ENCODE measurements at regions not wholly inside any gene's neighbourhood (a gene's known extent, or its start where the extent isn't known, plus 50 kb on each side); places are given as distances from the start of the nearest gene placed in this dataset.

GRCh38 chr4:158025131-158025530 lies 147.7 kb downstream of the GASK1B start:
- H3K4me3 ChIP-seq (ENCODE audit: control extremely low read depth in 1 of 5, extremely low read depth in 1 of 5, insufficient read depth in 1 of 5, low read depth in 2 of 5, low read length in 4 of 5) = no peak overlapping the region
- H3K9me3 Mint-ChIP-seq (ENCODE audit: insufficient read depth) = peaks cover 4% of the 10 kb centered on the region
- no peak overlapping the region for H3K4me3 Mint-ChIP-seq
- H2AFZ ChIP-seq (ENCODE audit: insufficient read depth, low read depth, low read length, poor library complexity, severe bottlenecking) = no peak overlapping the region
- POLR2A ChIA-PET = no interaction called here
- no peak overlapping the region for H3K27ac ChIP-seq (ENCODE audit: low read length in 2 of 2)
- no peak for DNase-seq
- no peaks in the 10 kb centered on the region for H3K79me2 ChIP-seq (ENCODE audit: control insufficient read depth, insufficient read depth, low read length)
- no peak for TF ChIP-seq CTCF (IDR thresholded peaks at IDR 0.05)
- H3K9ac ChIP-seq (ENCODE audit: low read length) = no peak overlapping the region
- intact Hi-C loops (cut with micrococcal nuclease) = no loop called here
- H3K4me1 Mint-ChIP-seq = no peaks in the 10 kb centered on the region
- no peaks in the 10 kb centered on the region for H3K27me3 ChIP-seq (replicated peaks in 1 of 4; ENCODE audit: control extremely low read depth in 1 of 4, control insufficient read depth in 3 of 4, insufficient read depth in 4 of 4, low read length in 3 of 4)
- no peak overlapping the region for H3K4me2 ChIP-seq (replicated peaks; ENCODE audit: low read depth, low read length, poor library complexity, severe bottlenecking)
- CTCF ChIA-PET = no interaction called here
- ATAC-seq (ENCODE audit: low read depth) = no peak
- no peaks in the 10 kb centered on the region for H3K36me3 ChIP-seq (replicated peaks in 1 of 2; ENCODE audit: control extremely low read depth in 1 of 2, control insufficient read depth in 1 of 2, extremely low read depth in 1 of 2, insufficient read depth in 2 of 2, low read length in 1 of 2)
- H3K4me1 ChIP-seq (ENCODE audit: control insufficient read depth in 2 of 2, insufficient read depth in 2 of 2, low read length in 2 of 2) = no peaks in the 10 kb centered on the region
- peaks cover 0 to 20% (median 4%) of the 10 kb centered on the region in 3 donors for H3K9me3 ChIP-seq (ENCODE audit: control extremely low read depth in 1 of 3, control insufficient read depth in 2 of 3, insufficient read depth in 1 of 3, low read length in 2 of 3)
- H3K27me3 Mint-ChIP-seq = no peaks in the 10 kb centered on the region
- H3K27ac Mint-ChIP-seq = no peak overlapping the region
- no CpG with 5 or more reads among the region's 1 CpG for WGBS (ENCODE audit: insufficient coverage)
- H4K20me1 ChIP-seq (ENCODE audit: control insufficient read depth, insufficient read depth, low read length, poor library complexity, severe bottlenecking) = no peaks in the 10 kb centered on the region

GRCh38 chr4:158020734-158021346 lies 152.0 kb downstream of the GASK1B start:
- Histone ChIP-seq H3K79me2 (ENCODE audit: control insufficient read depth, insufficient read depth, low read length) (no peaks in the 10 kb centered on the region), H4K20me1 (ENCODE audit: control insufficient read depth, insufficient read depth, low read length, poor library complexity, severe bottlenecking) (no peaks in the 10 kb centered on the region), H3K9me3 (ENCODE audit: control extremely low read depth in 1 of 3, control insufficient read depth in 2 of 3, insufficient read depth in 1 of 3, low read length in 2 of 3) (no peaks in the 10 kb centered on the region), H3K4me2 (replicated peaks; ENCODE audit: low read depth, low read length, poor library complexity, severe bottlenecking) (no peak overlapping the region), H3K36me3 (replicated peaks in 1 of 2; ENCODE audit: control extremely low read depth in 1 of 2, control insufficient read depth in 1 of 2, extremely low read depth in 1 of 2, insufficient read depth in 2 of 2, low read length in 1 of 2) (no peaks in the 10 kb centered on the region), H3K4me1 (ENCODE audit: control insufficient read depth in 2 of 2, insufficient read depth in 2 of 2, low read length in 2 of 2) (no peaks in the 10 kb centered on the region), H2AFZ (ENCODE audit: insufficient read depth, low read depth, low read length, poor library complexity, severe bottlenecking) (no peak overlapping the region), H3K27me3 (replicated peaks in 1 of 4; ENCODE audit: control extremely low read depth in 1 of 4, control insufficient read depth in 3 of 4, insufficient read depth in 4 of 4, low read length in 3 of 4) (no peaks in the 10 kb centered on the region), H3K9ac (ENCODE audit: low read length) (no peak overlapping the region), H3K4me3 (ENCODE audit: control extremely low read depth in 1 of 5, extremely low read depth in 1 of 5, insufficient read depth in 1 of 5, low read depth in 2 of 5, low read length in 4 of 5) (no peak overlapping the region), H3K27ac (ENCODE audit: low read length in 2 of 2) (no peak overlapping the region)
- no CpG with 5 or more reads among the region's 5 CpGs for WGBS (ENCODE audit: insufficient coverage)
- ATAC-seq (ENCODE audit: low read depth) (no peak), DNase-seq (no peak)
- TF ChIP-seq CTCF (IDR thresholded peaks at IDR 0.05) = no peak
- no peak for TF ChIP-seq EZH2 (IDR thresholded peaks at IDR 0.05; ENCODE audit: borderline replicate concordance, insufficient read depth, low read depth, low read length, poor library complexity, severe bottlenecking)
- Mint-ChIP-seq H3K27ac (no peak overlapping the region), H3K9me3 (ENCODE audit: insufficient read depth) (no peaks in the 10 kb centered on the region), H3K4me3 (no peak overlapping the region), H3K4me1 (no peaks in the 10 kb centered on the region), H3K27me3 (no peaks in the 10 kb centered on the region)
- ChIA-PET CTCF (no interaction called here), POLR2A (no interaction called here)
- intact Hi-C loops (cut with micrococcal nuclease) = no loop called here

All from B cell (primary cell).